ENCODE measurements at regions not wholly inside any gene's neighbourhood (a gene's known extent, or its start where the extent isn't known, plus 50 kb on each side); places are given as distances from the start of the nearest gene placed in this dataset.

DNA sequence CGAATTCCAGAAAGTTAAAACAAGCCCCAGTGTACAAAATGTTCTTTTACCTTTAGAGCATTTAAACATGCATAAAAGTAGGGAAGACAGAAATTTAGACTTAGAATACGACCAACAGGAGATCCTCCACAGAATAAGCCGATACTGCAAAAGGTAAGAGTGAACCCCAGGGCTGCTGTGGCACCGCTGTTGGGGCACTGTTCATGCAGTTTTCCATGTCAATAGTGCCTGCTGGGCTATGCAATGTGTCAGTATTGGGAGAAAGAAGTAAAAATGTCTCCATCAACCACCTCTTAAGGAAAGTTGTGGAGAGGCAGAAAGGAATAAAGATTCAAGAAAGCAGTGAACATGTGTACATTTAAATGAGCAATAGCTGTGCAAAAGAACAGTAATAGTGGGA, 326.5 kb upstream of the SEMA3C start:
- TF ChIP-seq, protein P1, sequence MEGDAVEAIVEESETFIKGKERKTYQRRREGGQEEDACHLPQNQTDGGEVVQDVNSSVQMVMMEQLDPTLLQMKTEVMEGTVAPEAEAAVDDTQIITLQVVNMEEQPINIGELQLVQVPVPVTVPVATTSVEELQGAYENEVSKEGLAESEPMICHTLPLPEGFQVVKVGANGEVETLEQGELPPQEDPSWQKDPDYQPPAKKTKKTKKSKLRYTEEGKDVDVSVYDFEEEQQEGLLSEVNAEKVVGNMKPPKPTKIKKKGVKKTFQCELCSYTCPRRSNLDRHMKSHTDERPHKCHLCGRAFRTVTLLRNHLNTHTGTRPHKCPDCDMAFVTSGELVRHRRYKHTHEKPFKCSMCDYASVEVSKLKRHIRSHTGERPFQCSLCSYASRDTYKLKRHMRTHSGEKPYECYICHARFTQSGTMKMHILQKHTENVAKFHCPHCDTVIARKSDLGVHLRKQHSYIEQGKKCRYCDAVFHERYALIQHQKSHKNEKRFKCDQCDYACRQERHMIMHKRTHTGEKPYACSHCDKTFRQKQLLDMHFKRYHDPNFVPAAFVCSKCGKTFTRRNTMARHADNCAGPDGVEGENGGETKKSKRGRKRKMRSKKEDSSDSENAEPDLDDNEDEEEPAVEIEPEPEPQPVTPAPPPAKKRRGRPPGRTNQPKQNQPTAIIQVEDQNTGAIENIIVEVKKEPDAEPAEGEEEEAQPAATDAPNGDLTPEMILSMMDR (IDR thresholded peaks at IDR 0.05): no peak
- no peak for TF ChIP-seq POLR2A (IDR thresholded peaks at IDR 0.05)
